Lower lobe of right lung (tissue), 2 donors: ENCODE measurements at regions not wholly inside any gene's neighbourhood (a gene's known extent, or its start where the extent isn't known, plus 50 kb on each side); places are given as distances from the start of the nearest gene placed in this dataset.

Source experiments
- ATAC-seq, 2 donors: fragments of 200-7000 bp; cut with Tn5 transposase; one replicate each; pipeline ENCODE4 v1.9.1; 2020 to 2022; ENCODE audit warnings: mild to moderate bottlenecking in 2 of 2, moderate library complexity in 2 of 2
- DNase-seq: peaks from one replicate; pipeline ENCODE4 v3.0.0-alpha.2; 2020
- H3K27ac ChIP-seq: fragments of 200-600 bp; one replicate; pipeline ENCODE4 v1.8.0; 2022
- H3K27me3 ChIP-seq: fragments of 200-600 bp; one replicate; pipeline ENCODE4 v1.8.0; 2022; ENCODE audit warnings: low read depth
- H3K36me3 ChIP-seq: fragments of 200-600 bp; one replicate; pipeline ENCODE4 v1.8.0; 2022; ENCODE audit warnings: mild to moderate bottlenecking
- H3K4me1 ChIP-seq: fragments of 200-600 bp; one replicate; pipeline ENCODE4 v1.8.0; 2022
- H3K4me3 ChIP-seq: fragments of 200-600 bp; one replicate; pipeline ENCODE4 v1.8.0; 2022; ENCODE audit warnings: mild to moderate bottlenecking
- H3K9me3 ChIP-seq: fragments of 200-600 bp; one replicate; pipeline ENCODE4 v1.8.0; 2022
- CTCF ChIP-seq: fragments of 200-600 bp; IDR thresholded peaks from one replicate; pipeline ENCODE4 v1.8.0; 2022; ENCODE audit warnings: antibody characterized with exemption, mild to moderate bottlenecking
- intact Hi-C: fragments of 100-400 bp; cut with DNase I; formaldehyde crosslinking; loops from one replicate; pipeline ENCODE4 v1.11.0; 2022
- donor health status: DM: no; HTN: yes; CAD: no; lungs with severe emphysema.

GRCh38 chr15:29522373-29523276, 253.0 kb upstream of the NSMCE3 start:
- H3K4me1 ChIP-seq, result no peaks in the 10 kb centered on the region
- intact Hi-C loops, result no loop called here
- DNase-seq (no peak), ATAC-seq (no peak)
- H3K36me3 ChIP-seq, result no peaks in the 10 kb centered on the region
- H3K4me3 ChIP-seq, result no peak overlapping the region
- peaks cover 6% of the 10 kb centered on the region for H3K9me3 ChIP-seq
- no peaks in the 10 kb centered on the region for H3K27me3 ChIP-seq
- no peak overlapping the region for H3K27ac ChIP-seq
- TF ChIP-seq CTCF, result no peak

- intact Hi-C loops, result no loop called here
- Histone ChIP-seq H3K27ac (no peak overlapping the region), H3K27me3 (no peaks in the 10 kb centered on the region), H3K4me1 (no peaks in the 10 kb centered on the region), H3K36me3 (no peaks in the 10 kb centered on the region), H3K9me3 (peaks cover 6% of the 10 kb centered on the region), H3K4me3 (no peak overlapping the region)
- TF ChIP-seq CTCF, result no peak
- DNase-seq, result no peak
- no peak for ATAC-seq
Measured at GRCh38 chr15:29518442-29518841, 248.8 kb upstream of the NSMCE3 start.

- intact Hi-C loops, result no loop called here
- no peak overlapping the region for H3K4me3 ChIP-seq
- ATAC-seq, result no peak
- H3K27me3 ChIP-seq, result no peaks in the 10 kb centered on the region
- no peak overlapping the region for H3K27ac ChIP-seq
- H3K4me1 ChIP-seq, result no peaks in the 10 kb centered on the region
- DNase-seq, result no peak
- peaks cover 6% of the 10 kb centered on the region for H3K9me3 ChIP-seq
- no peaks in the 10 kb centered on the region for H3K36me3 ChIP-seq
- no peak for TF ChIP-seq CTCF
Measured at GRCh38 chr15:29517829-29518228, 248.2 kb upstream of the NSMCE3 start.

GRCh38 chr15:29516929-29517328, 247.3 kb upstream of the NSMCE3 start:
- H3K4me1 ChIP-seq, result no peaks in the 10 kb centered on the region
- no peak overlapping the region for H3K27ac ChIP-seq
- no peaks in the 10 kb centered on the region for H3K36me3 ChIP-seq
- intact Hi-C loops, result no loop called here
- H3K27me3 ChIP-seq, result no peaks in the 10 kb centered on the region
- H3K9me3 ChIP-seq, result peaks cover 6% of the 10 kb centered on the region
- no peak overlapping the region for H3K4me3 ChIP-seq
- ATAC-seq (no peak), DNase-seq (no peak)
- no peak for TF ChIP-seq CTCF

- Histone ChIP-seq H3K27me3 (no peaks in the 10 kb centered on the region), H3K9me3 (peaks cover 6% of the 10 kb centered on the region), H3K27ac (no peak overlapping the region), H3K36me3 (no peaks in the 10 kb centered on the region), H3K4me1 (no peaks in the 10 kb centered on the region), H3K4me3 (no peak overlapping the region)
- TF ChIP-seq CTCF, result no peak
- intact Hi-C loops, result no loop called here
- ATAC-seq (no peak), DNase-seq (no peak)
Measured at GRCh38 chr15:29514926-29515325, 245.3 kb upstream of the NSMCE3 start.
